NB4 (cell line): ENCODE measurements at regions not wholly inside any gene's neighbourhood (a gene's known extent, or its start where the extent isn't known, plus 50 kb on each side); places are given as distances from the start of the nearest gene placed in this dataset.

Source experiments
- DNase-seq: peaks from one replicate; pipeline ENCODE4 v3.0.0; 2010; ENCODE audit warnings: low read depth
- H3K4me3 ChIP-seq: one replicate; pipeline ENCODE4 v1.5.1; 2011; ENCODE audit warnings: mild to moderate bottlenecking, low read depth, low read length, moderate library complexity
- CTCF ChIP-seq: IDR thresholded peaks from one replicate; pipeline ENCODE4 v1.5.1; 2012; ENCODE audit warnings: low read depth, low read length
- MAX ChIP-seq: IDR thresholded peaks from 2 replicates; pipeline ENCODE4 v1.6.1; 2011; ENCODE audit warnings: low read depth, low read length
- MYC ChIP-seq: IDR thresholded peaks from 2 replicates; pipeline ENCODE4 v1.6.1; 2011; ENCODE audit warnings: low read depth, low read length
- POLR2A ChIP-seq: IDR thresholded peaks from 2 replicates; pipeline ENCODE4 v1.6.1; 2011; ENCODE audit warnings: mild to moderate bottlenecking; ENCODE audit not compliant: insufficient read length; ENCODE audit errors: extremely low read depth

- TF ChIP-seq MAX (no peak), POLR2A (no peak), MYC (no peak), CTCF (no peak)
- no peak overlapping the region for H3K4me3 ChIP-seq
- no peak for DNase-seq
Measured at GRCh38 chr2:67218056-67218455, 179.1 kb upstream of the ETAA1 start.

GRCh38 chr2:67219651-67220050, 177.5 kb upstream of the ETAA1 start:
- no peak overlapping the region for H3K4me3 ChIP-seq
- TF ChIP-seq POLR2A (no peak), MAX (no peak)

GRCh38 chr2:67221266-67221665, 175.9 kb upstream of the ETAA1 start:
- TF ChIP-seq MAX (no peak), POLR2A (no peak), CTCF (no peak), MYC (no peak)
- H3K4me3 ChIP-seq = no peak overlapping the region

More at GRCh38 chr2:67219651-67220050, 177.5 kb upstream of the ETAA1 start:
- no peak for DNase-seq

GRCh38 chr2:67225287-67225973, 171.7 kb upstream of the ETAA1 start:
- no peak for DNase-seq
- no peak overlapping the region for H3K4me3 ChIP-seq
- TF ChIP-seq MAX = no peak
- TF ChIP-seq POLR2A = no peak
- TF ChIP-seq MYC = no peak
- no peak for TF ChIP-seq CTCF

More at GRCh38 chr2:67221266-67221665, 175.9 kb upstream of the ETAA1 start:
- DNase-seq = no peak

- H3K4me3 ChIP-seq = no peak overlapping the region
- no peak for TF ChIP-seq POLR2A
- TF ChIP-seq MYC = no peak
- TF ChIP-seq MAX = no peak
- no peak for TF ChIP-seq CTCF
- DNase-seq = no peak
Measured at GRCh38 chr2:67229706-67230105, 167.4 kb upstream of the ETAA1 start.

- no peak overlapping the region for H3K4me3 ChIP-seq
- TF ChIP-seq MAX (no peak), POLR2A (no peak), CTCF (no peak), MYC (no peak)
- DNase-seq = no peak
Measured at GRCh38 chr2:67232936-67233335, 164.2 kb upstream of the ETAA1 start.
